K562 (cell line): ENCODE measurements at regions not wholly inside any gene's neighbourhood (a gene's known extent, or its start where the extent isn't known, plus 50 kb on each side); places are given as distances from the start of the nearest gene placed in this dataset.

Experiments used
- ATAC-seq: fragments of 200-7000 bp; cut with Tn5 transposase; 3 replicates; pipeline ENCODE4 v1.9.1; 2020; ENCODE audit warnings: moderate library complexity
- BruUV-seq: library from RNA; stranded (reverse); fragments of 400-500 nt; replicated peaks from 2 replicates; lab custom pipeline; 2021; lab: Mats Ljungman, UMichigan
- CTCF ChIA-PET: fragments of 300-600 bp; formaldehyde crosslinking; extraction: SDS; loops from one replicate; lab custom pipeline; 2021; ENCODE audit warnings: low intra/inter-chr PET ratio; lab: Yijun Ruan, JAX
- POLR2A ChIA-PET: fragments of 300-600, 350-650 bp; sonication (Branson Sonifier 250); formaldehyde crosslinking; extraction: SDS; loops from one replicate; lab custom pipeline; 2021; ENCODE audit warnings: antibody characterized with exemption, inconsistent platforms; lab: Yijun Ruan, JAX
- DNase-seq, 4 experiments: peaks; one replicate each; pipeline versions ENCODE4 v3.0.0 to v3.0.0-alpha.2; 2011 to 2018; ENCODE audit warnings: low spot score in 3 of 4, mixed read lengths in 3 of 4; ENCODE audit errors: extremely low read depth in 1 of 4
- FAIRE-seq: peaks from 2 replicates; lab custom pipeline; 2011; peaks lifted over from hg19 to GRCh38; lab: Jason Lieb, UNC
- H2AFZ ChIP-seq: 2 replicates; pipeline ENCODE4 v1.6.0; 2011; ENCODE audit warnings: low read depth, low read length, control low read depth, inconsistent platforms
- H3K27ac ChIP-seq: fragments of 200-600 bp; 3 replicates; pipeline ENCODE4 v1.8.0; 2011; ENCODE audit warnings: low read depth, mild to moderate bottlenecking, control low read depth, inconsistent platforms, low read length, moderate library complexity, mixed read lengths; ENCODE audit errors: extremely low read depth
- H3K27me3 ChIP-seq, 2 experiments: fragments of 300-600 bp in 1 of 2; 2 replicates in 1 of 2; 3 replicates in 1 of 2; pipeline versions ENCODE4 v1.6.0 to v1.8.0; 2011; ENCODE audit warnings: inconsistent platforms in 2 of 2, low read length in 2 of 2, mild to moderate bottlenecking in 1 of 2, mixed read lengths in 1 of 2, moderate library complexity in 1 of 2; ENCODE audit not compliant: control insufficient read depth in 2 of 2, insufficient read depth in 2 of 2
- H3K36me3 ChIP-seq: fragments of 300-600 bp; 3 replicates; pipeline ENCODE4 v1.8.0; 2011; ENCODE audit warnings: mild to moderate bottlenecking, low read length, inconsistent platforms; ENCODE audit not compliant: control insufficient read depth, insufficient read depth
- H3K4me1 ChIP-seq, 2 experiments: fragments of 200-600 bp in 1 of 2; replicated peaks in 1 of 2; 2 replicates in 1 of 2; 3 replicates in 1 of 2; pipeline versions ENCODE4 v1.5.1 to v1.8.0; 2011; ENCODE audit warnings: inconsistent platforms in 2 of 2, low read length in 2 of 2, mild to moderate bottlenecking in 1 of 2, mixed read lengths in 1 of 2, moderate library complexity in 1 of 2; ENCODE audit not compliant: control insufficient read depth in 2 of 2, insufficient read depth in 2 of 2
- H3K4me2 ChIP-seq: 2 replicates; pipeline ENCODE4 v1.6.1; 2011; ENCODE audit warnings: low read length, control low read depth, inconsistent platforms, mixed read lengths; ENCODE audit not compliant: insufficient read depth
- H3K4me3 ChIP-seq: fragments of 200-600 bp; sonication (generic), shearing (Covaris generic); 2 replicates; pipeline ENCODE4 v1.5.1; 2016; ENCODE audit warnings: control low read depth, inconsistent platforms
- H3K79me2 ChIP-seq: fragments of 200-600 bp; 3 replicates; pipeline ENCODE4 v1.8.0; 2011; ENCODE audit warnings: low read length, inconsistent platforms; ENCODE audit not compliant: control insufficient read depth, insufficient read depth
- H3K9ac ChIP-seq, 2 experiments: 2 replicates each; pipeline versions ENCODE4 v1.6.0 to v1.6.1; 2011; ENCODE audit warnings: low read depth in 2 of 2, low read length in 2 of 2, control low read depth in 1 of 2, inconsistent platforms in 1 of 2, mild to moderate bottlenecking in 1 of 2, mixed read lengths in 1 of 2; ENCODE audit not compliant: insufficient read depth in 1 of 2
- H3K9me1 ChIP-seq: one replicate; pipeline ENCODE4 v1.6.0; 2011; ENCODE audit warnings: inconsistent platforms, mild to moderate bottlenecking, low read length, moderate library complexity; ENCODE audit not compliant: control insufficient read depth, insufficient read depth
- H3K9me3 ChIP-seq: replicated peaks from 2 replicates; pipeline ENCODE4 v1.5.1; 2011; ENCODE audit warnings: low read depth, low read length, inconsistent platforms; ENCODE audit not compliant: control insufficient read depth, insufficient read depth
- H4K20me1 ChIP-seq: replicated peaks from 2 replicates; pipeline ENCODE4 v1.6.1; 2011; ENCODE audit warnings: low read length, inconsistent platforms, mixed read lengths; ENCODE audit not compliant: control insufficient read depth, insufficient read depth
- KLF1 ChIP-seq: fragments of 450-650 bp; IDR thresholded peaks from 2 replicates; pipeline ENCODE4 v1.6.1; 2016; ENCODE audit warnings: missing genetic modification characterization, missing compliant biosample characterization
- SRSF3 ChIP-seq: fragments of 200-400 bp; formaldehyde crosslinking; IDR thresholded peaks from 2 replicates; pipeline ENCODE4 v1.6.1; 2016; ENCODE audit warnings: mild to moderate bottlenecking, low read length, moderate library complexity; ENCODE audit not compliant: insufficient read depth
- ZNF121 ChIP-seq: sonication (generic); formaldehyde crosslinking; conservative IDR thresholded peaks from 2 replicates; pipeline ENCODE4 v1.8.0; 2022; ENCODE audit warnings: missing genetic modification reagents
- ZNF589 ChIP-seq: fragments of 200-800 bp; sonication (Bioruptor generic); IDR thresholded peaks from 2 replicates; pipeline ENCODE4 v1.6.1; 2016; ENCODE audit warnings: low read depth, missing genetic modification characterization, missing compliant biosample characterization
- WGBS: fragments of 100-300 bp; shearing (Covaris generic); methylation state at CpG from one replicate; pipeline ENCODE4 v1.1.6; 2016; ENCODE audit warnings: low coverage, mixed read lengths; ENCODE audit not compliant: insufficient coverage; ENCODE audit errors: missing lambda C conversion rate; 5-methylcytosine and 5-hydroxymethylcytosine counted together
- in situ Hi-C: fragments of 300-500 bp; cut with MboI; formaldehyde crosslinking; loops from 4 replicates; pipeline ENCODE4 v1.15.0; 2018; ENCODE audit warnings: inconsistent platforms, mixed read lengths
- intact Hi-C: fragments of 100-400 bp; cut with micrococcal nuclease; formaldehyde crosslinking; loops from 2 replicates; pipeline ENCODE4 v1.14.2; 2022
- TF ChIP-seq, protein P1 (sequence below): fragments of 450-650 bp; IDR thresholded peaks from 2 replicates; pipeline ENCODE4 v1.6.1; 2016; ENCODE audit warnings: missing biosample characterization, missing genetic modification characterization
- TF ChIP-seq, protein P2 (sequence below): IDR thresholded peaks from 3 replicates; pipeline ENCODE4 v1.6.1; 2011; ENCODE audit warnings: borderline replicate concordance, mild to moderate bottlenecking; ENCODE audit not compliant: insufficient read length, insufficient read depth
- TF ChIP-seq, protein P3 (sequence below): fragments of 450-650 bp; IDR thresholded peaks from 2 replicates; pipeline ENCODE4 v1.6.1; 2016; ENCODE audit warnings: mild to moderate bottlenecking, moderate library complexity
- TF ChIP-seq, protein P4 (sequence below): fragments of 250-450 bp; sonication (Bioruptor Pico); IDR thresholded peaks from 2 replicates; pipeline ENCODE4 v1.8.0; 2022; ENCODE audit warnings: moderate library complexity, mild to moderate bottlenecking, inconsistent platforms

DNA sequence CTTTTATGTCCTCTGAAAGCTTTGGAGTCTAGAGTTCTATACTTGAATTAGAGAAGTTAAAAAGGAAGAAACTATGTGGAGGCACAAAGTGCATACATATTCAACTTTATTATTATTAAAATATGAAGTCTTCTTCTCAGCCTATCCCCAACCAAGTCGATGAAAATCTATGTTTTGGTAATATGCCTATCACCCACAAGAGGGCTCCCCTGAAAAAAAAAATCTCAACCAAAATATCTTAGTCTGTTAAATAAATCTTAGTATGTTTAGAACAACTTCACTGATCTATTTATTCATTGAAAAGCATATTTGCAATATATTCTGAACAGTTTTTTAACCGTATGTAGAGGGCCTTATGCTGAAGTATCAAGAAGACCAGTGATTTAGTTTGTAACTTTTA lies 804.5 kb downstream of the TDRD15 start:
- Histone ChIP-seq H2AFZ (no peak overlapping the region), H3K4me3 (no peak overlapping the region), H3K9me1 (no peaks in the 10 kb centered on the region), H3K36me3 (no peaks in the 10 kb centered on the region), H3K9me3 (no peaks in the 10 kb centered on the region), H3K79me2 (no peaks in the 10 kb centered on the region), H3K4me1 (no peaks in the 10 kb centered on the region), H3K27me3 (no peaks in the 10 kb centered on the region), H4K20me1 (no peaks in the 10 kb centered on the region), H3K4me2 (no peak overlapping the region), H3K27ac (no peak overlapping the region), H3K9ac (no peak overlapping the region)
- BruUV-seq = no TSS peak
- ChIA-PET CTCF (no interaction called here), POLR2A (no interaction called here)
- no peak for FAIRE-seq
- DNase-seq = no peak
- no peak for ATAC-seq
- 4% methylated on average over 2 of the region's 2 CpGs for WGBS
- in situ Hi-C loops (no loop called here), intact Hi-C loops (no loop called here)
- TF ChIP-seq ZNF121 = no peak
- TF ChIP-seq SRSF3 = no peak
- TF ChIP-seq, protein P1, sequence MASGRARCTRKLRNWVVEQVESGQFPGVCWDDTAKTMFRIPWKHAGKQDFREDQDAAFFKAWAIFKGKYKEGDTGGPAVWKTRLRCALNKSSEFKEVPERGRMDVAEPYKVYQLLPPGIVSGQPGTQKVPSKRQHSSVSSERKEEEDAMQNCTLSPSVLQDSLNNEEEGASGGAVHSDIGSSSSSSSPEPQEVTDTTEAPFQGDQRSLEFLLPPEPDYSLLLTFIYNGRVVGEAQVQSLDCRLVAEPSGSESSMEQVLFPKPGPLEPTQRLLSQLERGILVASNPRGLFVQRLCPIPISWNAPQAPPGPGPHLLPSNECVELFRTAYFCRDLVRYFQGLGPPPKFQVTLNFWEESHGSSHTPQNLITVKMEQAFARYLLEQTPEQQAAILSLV (tag) = no peak
- TF ChIP-seq, protein P2, sequence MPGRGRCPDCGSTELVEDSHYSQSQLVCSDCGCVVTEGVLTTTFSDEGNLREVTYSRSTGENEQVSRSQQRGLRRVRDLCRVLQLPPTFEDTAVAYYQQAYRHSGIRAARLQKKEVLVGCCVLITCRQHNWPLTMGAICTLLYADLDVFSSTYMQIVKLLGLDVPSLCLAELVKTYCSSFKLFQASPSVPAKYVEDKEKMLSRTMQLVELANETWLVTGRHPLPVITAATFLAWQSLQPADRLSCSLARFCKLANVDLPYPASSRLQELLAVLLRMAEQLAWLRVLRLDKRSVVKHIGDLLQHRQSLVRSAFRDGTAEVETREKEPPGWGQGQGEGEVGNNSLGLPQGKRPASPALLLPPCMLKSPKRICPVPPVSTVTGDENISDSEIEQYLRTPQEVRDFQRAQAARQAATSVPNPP = no peak
- TF ChIP-seq KLF1 (tag) = no peak
- TF ChIP-seq ZNF589 = no peak
- TF ChIP-seq, protein P3, sequence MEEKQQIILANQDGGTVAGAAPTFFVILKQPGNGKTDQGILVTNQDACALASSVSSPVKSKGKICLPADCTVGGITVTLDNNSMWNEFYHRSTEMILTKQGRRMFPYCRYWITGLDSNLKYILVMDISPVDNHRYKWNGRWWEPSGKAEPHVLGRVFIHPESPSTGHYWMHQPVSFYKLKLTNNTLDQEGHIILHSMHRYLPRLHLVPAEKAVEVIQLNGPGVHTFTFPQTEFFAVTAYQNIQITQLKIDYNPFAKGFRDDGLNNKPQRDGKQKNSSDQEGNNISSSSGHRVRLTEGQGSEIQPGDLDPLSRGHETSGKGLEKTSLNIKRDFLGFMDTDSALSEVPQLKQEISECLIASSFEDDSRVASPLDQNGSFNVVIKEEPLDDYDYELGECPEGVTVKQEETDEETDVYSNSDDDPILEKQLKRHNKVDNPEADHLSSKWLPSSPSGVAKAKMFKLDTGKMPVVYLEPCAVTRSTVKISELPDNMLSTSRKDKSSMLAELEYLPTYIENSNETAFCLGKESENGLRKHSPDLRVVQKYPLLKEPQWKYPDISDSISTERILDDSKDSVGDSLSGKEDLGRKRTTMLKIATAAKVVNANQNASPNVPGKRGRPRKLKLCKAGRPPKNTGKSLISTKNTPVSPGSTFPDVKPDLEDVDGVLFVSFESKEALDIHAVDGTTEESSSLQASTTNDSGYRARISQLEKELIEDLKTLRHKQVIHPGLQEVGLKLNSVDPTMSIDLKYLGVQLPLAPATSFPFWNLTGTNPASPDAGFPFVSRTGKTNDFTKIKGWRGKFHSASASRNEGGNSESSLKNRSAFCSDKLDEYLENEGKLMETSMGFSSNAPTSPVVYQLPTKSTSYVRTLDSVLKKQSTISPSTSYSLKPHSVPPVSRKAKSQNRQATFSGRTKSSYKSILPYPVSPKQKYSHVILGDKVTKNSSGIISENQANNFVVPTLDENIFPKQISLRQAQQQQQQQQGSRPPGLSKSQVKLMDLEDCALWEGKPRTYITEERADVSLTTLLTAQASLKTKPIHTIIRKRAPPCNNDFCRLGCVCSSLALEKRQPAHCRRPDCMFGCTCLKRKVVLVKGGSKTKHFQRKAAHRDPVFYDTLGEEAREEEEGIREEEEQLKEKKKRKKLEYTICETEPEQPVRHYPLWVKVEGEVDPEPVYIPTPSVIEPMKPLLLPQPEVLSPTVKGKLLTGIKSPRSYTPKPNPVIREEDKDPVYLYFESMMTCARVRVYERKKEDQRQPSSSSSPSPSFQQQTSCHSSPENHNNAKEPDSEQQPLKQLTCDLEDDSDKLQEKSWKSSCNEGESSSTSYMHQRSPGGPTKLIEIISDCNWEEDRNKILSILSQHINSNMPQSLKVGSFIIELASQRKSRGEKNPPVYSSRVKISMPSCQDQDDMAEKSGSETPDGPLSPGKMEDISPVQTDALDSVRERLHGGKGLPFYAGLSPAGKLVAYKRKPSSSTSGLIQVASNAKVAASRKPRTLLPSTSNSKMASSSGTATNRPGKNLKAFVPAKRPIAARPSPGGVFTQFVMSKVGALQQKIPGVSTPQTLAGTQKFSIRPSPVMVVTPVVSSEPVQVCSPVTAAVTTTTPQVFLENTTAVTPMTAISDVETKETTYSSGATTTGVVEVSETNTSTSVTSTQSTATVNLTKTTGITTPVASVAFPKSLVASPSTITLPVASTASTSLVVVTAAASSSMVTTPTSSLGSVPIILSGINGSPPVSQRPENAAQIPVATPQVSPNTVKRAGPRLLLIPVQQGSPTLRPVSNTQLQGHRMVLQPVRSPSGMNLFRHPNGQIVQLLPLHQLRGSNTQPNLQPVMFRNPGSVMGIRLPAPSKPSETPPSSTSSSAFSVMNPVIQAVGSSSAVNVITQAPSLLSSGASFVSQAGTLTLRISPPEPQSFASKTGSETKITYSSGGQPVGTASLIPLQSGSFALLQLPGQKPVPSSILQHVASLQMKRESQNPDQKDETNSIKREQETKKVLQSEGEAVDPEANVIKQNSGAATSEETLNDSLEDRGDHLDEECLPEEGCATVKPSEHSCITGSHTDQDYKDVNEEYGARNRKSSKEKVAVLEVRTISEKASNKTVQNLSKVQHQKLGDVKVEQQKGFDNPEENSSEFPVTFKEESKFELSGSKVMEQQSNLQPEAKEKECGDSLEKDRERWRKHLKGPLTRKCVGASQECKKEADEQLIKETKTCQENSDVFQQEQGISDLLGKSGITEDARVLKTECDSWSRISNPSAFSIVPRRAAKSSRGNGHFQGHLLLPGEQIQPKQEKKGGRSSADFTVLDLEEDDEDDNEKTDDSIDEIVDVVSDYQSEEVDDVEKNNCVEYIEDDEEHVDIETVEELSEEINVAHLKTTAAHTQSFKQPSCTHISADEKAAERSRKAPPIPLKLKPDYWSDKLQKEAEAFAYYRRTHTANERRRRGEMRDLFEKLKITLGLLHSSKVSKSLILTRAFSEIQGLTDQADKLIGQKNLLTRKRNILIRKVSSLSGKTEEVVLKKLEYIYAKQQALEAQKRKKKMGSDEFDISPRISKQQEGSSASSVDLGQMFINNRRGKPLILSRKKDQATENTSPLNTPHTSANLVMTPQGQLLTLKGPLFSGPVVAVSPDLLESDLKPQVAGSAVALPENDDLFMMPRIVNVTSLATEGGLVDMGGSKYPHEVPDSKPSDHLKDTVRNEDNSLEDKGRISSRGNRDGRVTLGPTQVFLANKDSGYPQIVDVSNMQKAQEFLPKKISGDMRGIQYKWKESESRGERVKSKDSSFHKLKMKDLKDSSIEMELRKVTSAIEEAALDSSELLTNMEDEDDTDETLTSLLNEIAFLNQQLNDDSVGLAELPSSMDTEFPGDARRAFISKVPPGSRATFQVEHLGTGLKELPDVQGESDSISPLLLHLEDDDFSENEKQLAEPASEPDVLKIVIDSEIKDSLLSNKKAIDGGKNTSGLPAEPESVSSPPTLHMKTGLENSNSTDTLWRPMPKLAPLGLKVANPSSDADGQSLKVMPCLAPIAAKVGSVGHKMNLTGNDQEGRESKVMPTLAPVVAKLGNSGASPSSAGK = no peak
- TF ChIP-seq, protein P4, sequence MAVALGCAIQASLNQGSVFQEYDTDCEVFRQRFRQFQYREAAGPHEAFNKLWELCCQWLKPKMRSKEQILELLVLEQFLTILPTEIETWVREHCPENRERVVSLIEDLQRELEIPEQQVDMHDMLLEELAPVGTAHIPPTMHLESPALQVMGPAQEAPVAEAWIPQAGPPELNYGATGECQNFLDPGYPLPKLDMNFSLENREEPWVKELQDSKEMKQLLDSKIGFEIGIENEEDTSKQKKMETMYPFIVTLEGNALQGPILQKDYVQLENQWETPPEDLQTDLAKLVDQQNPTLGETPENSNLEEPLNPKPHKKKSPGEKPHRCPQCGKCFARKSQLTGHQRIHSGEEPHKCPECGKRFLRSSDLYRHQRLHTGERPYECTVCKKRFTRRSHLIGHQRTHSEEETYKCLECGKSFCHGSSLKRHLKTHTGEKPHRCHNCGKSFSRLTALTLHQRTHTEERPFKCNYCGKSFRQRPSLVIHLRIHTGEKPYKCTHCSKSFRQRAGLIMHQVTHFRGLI (CRISPR knock-in tag) = no peak
